LHCN-M2 (cell line): ENCODE measurements at regions not wholly inside any gene's neighbourhood (a gene's known extent, or its start where the extent isn't known, plus 50 kb on each side); places are given as distances from the start of the nearest gene placed in this dataset.

Experiments
- DNase-seq: peaks from one replicate; pipeline ENCODE4 v3.0.0-alpha.2; 2012; ENCODE audit warnings: low read depth

DNA sequence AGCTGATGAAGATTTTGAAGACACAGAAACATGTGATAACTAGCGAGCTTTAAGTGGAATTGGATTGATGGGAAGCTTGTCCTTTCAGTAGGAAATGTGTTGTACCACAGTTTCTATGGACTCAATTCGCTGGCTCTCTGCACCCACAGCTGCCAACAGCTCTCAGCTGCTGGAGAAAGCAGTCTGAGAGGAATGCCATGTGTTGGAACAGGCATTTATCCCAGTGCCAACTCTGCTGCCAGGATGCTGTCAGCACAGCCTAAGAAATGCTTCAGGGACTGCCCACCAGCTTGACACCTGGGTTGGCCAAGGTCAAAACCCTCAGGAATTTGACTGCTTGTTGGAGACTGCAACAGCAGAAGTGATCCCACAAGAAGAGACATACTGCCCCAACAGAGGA, 193.0 kb upstream of the THSD7B start:
- DNase-seq = no peak

GRCh38 chr2:136557203-136557602, 208.1 kb upstream of the THSD7B start:
- no peak for DNase-seq

DNA sequence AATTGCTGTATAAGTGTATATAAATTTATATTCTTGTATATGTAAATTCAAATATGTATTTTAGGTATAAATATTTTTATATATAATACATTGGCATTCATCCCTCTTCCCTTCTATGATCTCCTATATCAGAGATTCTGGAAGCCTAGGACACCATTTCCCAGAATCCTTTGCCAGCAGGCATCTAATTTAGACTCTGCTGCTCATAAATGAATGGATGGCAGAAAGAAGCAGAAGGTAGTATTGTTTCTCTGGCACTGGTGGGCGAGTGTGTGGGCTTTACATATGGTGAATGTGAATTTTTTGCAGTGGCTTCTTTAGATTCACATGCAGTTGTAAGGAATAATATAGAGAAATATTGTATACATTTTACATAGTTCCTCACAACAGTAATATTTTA, 215.2 kb upstream of the THSD7B start:
- DNase-seq = no peak

GRCh38 chr2:136539355-136539754, 226.0 kb upstream of the THSD7B start:
- no peak for DNase-seq

- no peak for DNase-seq
These were observed 226.9 kb upstream of the THSD7B start for GRCh38 chr2:136538489-136538888.

DNA sequence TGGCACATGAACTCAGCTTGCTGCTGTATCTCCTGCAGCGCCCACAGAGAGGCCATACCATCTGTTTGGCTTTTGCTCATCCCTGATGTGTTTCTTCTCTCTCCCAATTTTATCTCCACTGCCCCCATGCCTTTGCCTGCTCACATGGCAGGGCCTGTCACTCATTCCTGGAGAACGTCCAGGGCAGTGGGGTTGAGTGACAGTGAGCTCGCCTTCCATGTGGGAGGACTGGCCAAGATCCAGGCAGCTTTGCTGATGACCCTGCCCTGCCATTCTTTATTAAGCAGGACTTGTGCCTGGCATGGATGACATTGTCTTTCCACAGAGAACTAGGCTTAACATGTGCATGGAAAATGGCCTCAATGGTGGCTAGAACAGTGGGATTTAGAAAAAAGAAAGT, 230.5 kb upstream of the THSD7B start:
- DNase-seq = no peak

DNA sequence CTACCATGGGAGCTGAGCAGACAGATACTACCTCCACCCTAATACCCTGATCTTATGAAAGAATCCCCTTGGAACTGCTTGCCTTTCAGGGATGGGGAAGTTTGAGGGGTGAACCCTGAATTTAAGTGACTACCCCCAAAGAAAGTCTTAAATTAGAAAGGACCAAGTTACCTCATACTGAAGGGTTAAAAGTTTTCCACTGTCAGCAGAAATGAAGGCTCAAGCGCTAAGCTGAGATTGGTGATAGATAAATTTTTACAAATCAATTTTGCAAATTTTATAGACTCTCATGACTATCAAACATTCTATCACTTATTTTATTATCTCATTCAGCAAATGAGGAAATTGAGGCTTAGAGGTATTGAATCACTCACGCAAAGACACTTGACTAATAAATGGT, 233.2 kb upstream of the THSD7B start:
- DNase-seq = no peak

GRCh38 chr2:136531731-136532130, 233.6 kb upstream of the THSD7B start:
- DNase-seq = no peak

- no peak for DNase-seq
These were observed 235.2 kb upstream of the THSD7B start for GRCh38 chr2:136530146-136530545.

- no peak for DNase-seq
These were observed 237.8 kb upstream of the THSD7B start for GRCh38 chr2:136527560-136527959.

DNA sequence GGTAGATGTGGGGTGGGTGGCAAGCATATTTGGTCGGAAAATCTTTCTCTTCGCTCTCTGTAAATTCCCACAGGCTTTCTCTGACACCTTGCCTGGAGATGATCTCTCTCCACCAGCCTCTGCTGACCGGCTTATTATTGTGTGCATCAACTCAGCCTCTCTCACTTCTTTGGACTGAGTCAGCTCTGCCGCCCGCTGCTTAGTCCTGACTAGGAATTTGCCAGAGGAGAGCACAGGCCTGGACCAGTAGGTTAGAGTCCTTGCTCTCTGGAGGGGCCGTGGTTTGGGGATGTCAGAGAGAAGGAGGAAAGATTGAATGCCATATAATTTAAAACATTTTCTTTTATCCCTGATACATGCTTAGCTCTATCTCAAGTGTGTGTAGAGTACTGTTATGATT, 242.6 kb upstream of the THSD7B start:
- no peak for DNase-seq

DNA sequence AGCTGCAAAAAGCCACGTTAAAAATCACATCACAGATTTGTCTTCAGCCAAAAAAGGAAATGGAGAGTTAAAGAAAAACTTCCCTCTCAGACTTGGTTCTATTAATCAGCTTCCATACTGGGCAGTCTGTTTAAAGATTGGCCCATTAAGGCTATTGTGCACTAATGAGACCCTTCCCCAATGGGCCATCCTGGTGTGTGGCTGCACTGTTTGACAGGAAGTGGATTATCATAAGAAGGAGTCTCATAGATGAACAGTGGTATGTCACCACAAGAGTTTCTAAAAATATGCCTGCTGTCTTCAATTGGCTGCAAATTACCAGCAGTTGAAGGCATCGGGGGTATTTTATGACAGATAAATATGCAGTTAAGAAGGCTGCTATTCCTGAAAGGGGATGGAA, 247.6 kb upstream of the THSD7B start:
- no peak for DNase-seq

GRCh38 chr2:136510244-136510643, 255.1 kb upstream of the THSD7B start:
- no peak for DNase-seq

GRCh38 chr2:136505462-136505861, 259.9 kb upstream of the THSD7B start:
- no peak for DNase-seq

DNA sequence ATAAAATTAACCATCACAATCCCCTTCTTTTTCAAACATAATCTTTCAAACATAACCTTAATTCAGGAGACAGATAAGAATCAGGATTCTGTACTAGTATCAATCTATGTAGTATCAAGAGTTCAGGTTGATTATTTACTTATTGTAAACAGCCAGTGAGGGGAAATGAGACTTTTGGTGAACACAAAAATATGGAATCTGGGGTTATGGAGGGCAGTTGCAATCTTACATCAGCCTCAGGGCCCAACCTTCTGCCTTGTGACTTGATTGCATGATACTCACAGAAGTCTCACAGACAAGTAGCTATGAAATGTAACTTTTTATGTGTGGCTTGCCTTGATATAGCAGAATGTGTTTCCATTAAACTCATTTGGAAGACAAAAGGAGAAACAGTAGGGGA, 262.7 kb upstream of the THSD7B start:
- DNase-seq = no peak

GRCh38 chr2:136497709-136498108, 267.6 kb upstream of the THSD7B start:
- DNase-seq = no peak

- no peak for DNase-seq
These were observed 268.4 kb upstream of the THSD7B start for GRCh38 chr2:136496966-136497365.

GRCh38 chr2:136495636-136496035, 269.7 kb upstream of the THSD7B start:
- DNase-seq = no peak

DNA sequence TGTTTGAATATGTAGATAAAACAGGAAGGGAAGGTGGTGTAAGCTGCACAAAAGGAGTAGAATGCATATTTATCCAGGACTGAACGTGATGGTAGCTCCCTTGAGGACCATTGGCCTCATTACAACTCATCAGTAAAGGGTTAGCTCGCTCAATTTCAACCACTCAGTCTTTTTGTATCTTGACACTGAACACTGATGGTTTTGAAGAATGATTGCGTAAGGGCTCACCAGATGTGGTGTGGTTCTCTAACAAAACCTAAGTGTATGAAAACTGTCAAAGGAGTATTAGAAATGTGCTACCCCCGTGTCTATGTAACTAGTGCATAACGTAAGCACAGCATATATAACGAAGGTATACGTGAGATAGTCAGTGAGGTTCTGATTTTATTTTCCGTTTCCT, 272.4 kb upstream of the THSD7B start:
- DNase-seq = no peak

- DNase-seq = no peak
These were observed 275.2 kb upstream of the THSD7B start for GRCh38 chr2:136490100-136490499.

GRCh38 chr2:136487421-136487820, 277.9 kb upstream of the THSD7B start:
- no peak for DNase-seq

- no peak for DNase-seq
These were observed 279.2 kb upstream of the THSD7B start for GRCh38 chr2:136486115-136486514.

DNA sequence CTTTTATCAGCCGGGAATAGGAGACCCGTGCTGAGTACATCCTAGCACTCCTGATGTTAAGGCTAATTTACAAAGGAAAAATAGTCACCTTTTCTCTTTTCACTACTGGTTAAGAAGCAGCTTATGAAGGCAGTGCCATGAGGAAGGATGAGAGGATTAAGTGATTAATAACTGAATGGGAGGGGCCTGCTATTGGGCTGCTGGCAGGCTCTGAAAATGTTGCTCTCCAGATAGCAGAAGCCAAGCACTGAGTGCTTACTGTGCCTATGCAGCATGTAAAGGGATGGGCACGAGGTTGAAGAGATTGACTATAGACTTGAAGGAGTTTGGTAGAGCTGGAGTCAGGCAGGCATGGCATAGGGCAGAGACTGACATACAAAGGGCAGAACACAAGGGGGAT, 282.4 kb upstream of the THSD7B start:
- no peak for DNase-seq

DNA sequence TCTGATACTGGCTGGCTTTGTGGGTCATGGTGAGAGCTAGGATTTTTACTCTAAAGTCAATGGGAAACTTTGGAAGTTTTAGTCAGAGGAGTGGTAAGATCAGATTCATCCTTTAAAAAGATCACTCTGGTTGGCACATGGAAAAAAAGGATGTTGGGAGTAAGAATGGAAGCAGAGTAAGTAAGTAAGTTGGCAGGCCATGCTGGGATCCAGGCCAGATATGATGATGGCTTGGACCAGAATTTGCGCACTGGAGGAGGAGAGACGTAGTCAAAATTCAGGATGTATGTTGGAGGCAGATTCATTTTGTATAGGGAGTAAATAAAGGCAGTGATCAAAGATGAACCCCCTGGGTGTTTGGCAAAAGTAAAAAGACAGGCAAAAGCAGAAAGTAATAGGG, 283.3 kb upstream of the THSD7B start:
- no peak for DNase-seq

DNA sequence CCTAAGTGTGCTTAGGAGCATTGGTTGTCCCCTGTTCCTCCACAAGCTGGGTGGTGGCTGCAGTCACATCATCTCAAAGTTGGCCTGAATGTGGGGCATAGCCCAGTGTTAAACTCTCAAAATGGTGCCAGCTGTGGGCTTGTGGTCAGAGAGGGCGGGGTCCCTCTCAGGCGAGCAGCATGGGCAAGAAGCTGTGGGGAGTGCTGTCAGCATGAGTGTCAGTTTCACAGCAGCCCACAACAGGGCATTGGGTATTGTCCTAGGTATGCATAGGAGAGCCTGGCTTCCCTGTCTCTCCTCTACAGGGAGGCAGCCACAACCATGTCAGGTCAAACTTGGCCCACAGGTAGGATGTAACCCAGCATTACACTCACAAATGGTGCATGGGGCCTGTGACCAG, 285.6 kb upstream of the THSD7B start:
- no peak for DNase-seq
